GM06990 (cell line): ENCODE measurements at regions not wholly inside any gene's neighbourhood (a gene's known extent, or its start where the extent isn't known, plus 50 kb on each side); places are given as distances from the start of the nearest gene placed in this dataset.
"Not testable (repeated sequence)": the region's sequence is repeated elsewhere in the genome, so short reads cannot be mapped to it uniquely, and the experiment has no call there.

ENCODE experiments used
- DNase-seq: peaks from one replicate; pipeline ENCODE4 v3.0.0-alpha.2; 2011; ENCODE audit not compliant: insufficient read length; ENCODE audit errors: extremely low read depth
- H3K27me3 ChIP-seq: replicated peaks from 2 replicates; pipeline ENCODE4 v1.6.0; 2011; ENCODE audit warnings: low read length; ENCODE audit not compliant: control insufficient read depth, insufficient read depth
- H3K36me3 ChIP-seq: 2 replicates; pipeline ENCODE4 v1.5.1; 2011; ENCODE audit warnings: low read length; ENCODE audit not compliant: control insufficient read depth, insufficient read depth
- H3K4me3 ChIP-seq: replicated peaks from 2 replicates; pipeline ENCODE4 v1.5.1; 2011; ENCODE audit warnings: low read depth, mild to moderate bottlenecking, control low read depth, low read length
- TF ChIP-seq, protein P1 (sequence below): IDR thresholded peaks from 2 replicates; pipeline ENCODE4 v1.5.1; 2011; ENCODE audit warnings: low read length, control low read depth, mild to moderate bottlenecking, inconsistent platforms; ENCODE audit not compliant: insufficient read depth, poor library complexity, severe bottlenecking

DNA sequence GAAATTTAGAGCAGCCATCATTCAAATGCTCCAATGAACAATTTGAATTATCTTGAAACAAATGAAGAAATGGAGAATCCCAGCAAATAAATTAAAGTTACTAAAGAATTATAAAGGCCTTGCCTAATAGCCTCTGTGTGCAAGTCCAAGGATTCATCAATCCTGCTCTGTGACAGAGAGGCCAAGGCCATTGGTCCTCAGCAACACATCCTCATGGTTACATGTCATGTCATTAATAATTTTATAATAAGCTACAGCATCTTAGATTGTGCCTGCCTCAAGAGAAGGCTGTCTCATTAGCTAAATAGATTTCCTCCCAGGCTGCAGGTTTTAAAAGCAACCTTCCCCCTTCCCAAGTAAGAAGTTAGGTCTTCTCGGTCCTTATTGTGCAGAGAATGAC is 611.6 kb downstream of the FBXO15 start:
- Histone ChIP-seq H3K27me3 (no peaks in the 10 kb centered on the region), H3K36me3 (no peaks in the 10 kb centered on the region), H3K4me3 (no peak overlapping the region)
- TF ChIP-seq, protein P1, sequence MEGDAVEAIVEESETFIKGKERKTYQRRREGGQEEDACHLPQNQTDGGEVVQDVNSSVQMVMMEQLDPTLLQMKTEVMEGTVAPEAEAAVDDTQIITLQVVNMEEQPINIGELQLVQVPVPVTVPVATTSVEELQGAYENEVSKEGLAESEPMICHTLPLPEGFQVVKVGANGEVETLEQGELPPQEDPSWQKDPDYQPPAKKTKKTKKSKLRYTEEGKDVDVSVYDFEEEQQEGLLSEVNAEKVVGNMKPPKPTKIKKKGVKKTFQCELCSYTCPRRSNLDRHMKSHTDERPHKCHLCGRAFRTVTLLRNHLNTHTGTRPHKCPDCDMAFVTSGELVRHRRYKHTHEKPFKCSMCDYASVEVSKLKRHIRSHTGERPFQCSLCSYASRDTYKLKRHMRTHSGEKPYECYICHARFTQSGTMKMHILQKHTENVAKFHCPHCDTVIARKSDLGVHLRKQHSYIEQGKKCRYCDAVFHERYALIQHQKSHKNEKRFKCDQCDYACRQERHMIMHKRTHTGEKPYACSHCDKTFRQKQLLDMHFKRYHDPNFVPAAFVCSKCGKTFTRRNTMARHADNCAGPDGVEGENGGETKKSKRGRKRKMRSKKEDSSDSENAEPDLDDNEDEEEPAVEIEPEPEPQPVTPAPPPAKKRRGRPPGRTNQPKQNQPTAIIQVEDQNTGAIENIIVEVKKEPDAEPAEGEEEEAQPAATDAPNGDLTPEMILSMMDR = no peak
- DNase-seq = no peak

DNA sequence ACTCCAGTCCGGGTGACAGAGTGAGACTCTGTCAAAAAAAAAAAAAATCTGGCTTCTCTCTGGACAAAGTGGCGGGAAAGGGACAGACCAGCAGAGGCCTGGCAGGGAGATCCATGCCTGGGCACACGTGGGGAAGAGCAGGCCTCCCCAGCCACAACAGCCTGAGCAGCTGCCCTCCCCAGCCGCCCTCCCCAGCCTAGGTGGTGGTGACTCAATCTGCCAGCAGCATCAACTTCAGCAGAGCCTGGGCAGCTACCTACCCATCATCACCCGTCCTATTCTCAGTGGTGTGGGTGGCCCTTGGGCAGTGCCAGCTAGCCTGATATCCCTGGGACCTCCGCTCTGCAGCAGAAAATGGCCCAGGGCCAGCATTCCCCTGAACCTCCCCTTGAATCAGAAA is 612.4 kb downstream of the FBXO15 start:
- TF ChIP-seq, protein P1 = no peak
- no peaks in the 10 kb centered on the region for H3K27me3 ChIP-seq
- H3K36me3 ChIP-seq = no peaks in the 10 kb centered on the region
- H3K4me3 ChIP-seq = no peak overlapping the region
- DNase-seq = no peak

DNA sequence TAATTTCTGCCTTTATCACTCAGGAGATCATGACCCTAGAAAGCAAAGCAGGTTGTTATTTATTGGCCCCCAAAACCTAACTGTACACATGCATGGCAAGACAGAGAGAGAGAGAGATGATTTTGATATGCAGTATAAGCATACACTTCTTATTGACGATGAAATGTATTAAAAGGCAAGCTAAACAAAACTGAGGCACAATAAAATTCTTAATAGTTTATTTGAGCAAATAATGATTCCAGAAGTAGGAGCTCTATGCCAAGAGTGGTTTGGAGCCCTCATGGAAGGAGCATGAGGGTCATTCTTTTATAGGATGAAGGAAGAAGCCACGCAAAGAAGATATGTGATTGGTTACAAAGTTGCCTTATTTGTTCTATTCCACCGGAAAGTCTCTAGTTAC is 616.0 kb downstream of the FBXO15 start:
- Histone ChIP-seq H3K27me3 (no peaks in the 10 kb centered on the region), H3K36me3 (no peaks in the 10 kb centered on the region), H3K4me3 (no peak overlapping the region)
- no peak for DNase-seq
- TF ChIP-seq, protein P1 = no peak

DNA sequence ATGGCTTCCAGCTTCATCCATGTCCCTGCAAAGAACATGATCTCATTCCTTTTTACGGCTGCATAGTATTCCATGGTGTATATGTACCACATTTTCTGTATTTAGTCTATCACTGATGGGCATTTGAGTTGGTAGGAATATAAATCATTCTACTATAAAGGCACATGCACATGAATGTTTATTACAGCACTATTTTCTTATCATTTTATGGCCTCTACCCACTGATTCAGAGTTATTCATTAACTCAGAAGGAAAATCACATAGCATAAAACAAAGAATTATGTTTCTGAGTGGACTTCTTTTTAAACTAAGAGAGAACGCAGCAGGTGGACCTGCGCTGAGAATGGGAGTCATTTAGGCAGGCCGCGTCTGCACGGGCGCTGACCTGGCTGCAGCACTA is 619.6 kb downstream of the FBXO15 start:
- Histone ChIP-seq H3K4me3 (no peak overlapping the region), H3K36me3 (no peaks in the 10 kb centered on the region), H3K27me3 (no peaks in the 10 kb centered on the region)
- TF ChIP-seq, protein P1 = no peak
- no peak for DNase-seq

DNA sequence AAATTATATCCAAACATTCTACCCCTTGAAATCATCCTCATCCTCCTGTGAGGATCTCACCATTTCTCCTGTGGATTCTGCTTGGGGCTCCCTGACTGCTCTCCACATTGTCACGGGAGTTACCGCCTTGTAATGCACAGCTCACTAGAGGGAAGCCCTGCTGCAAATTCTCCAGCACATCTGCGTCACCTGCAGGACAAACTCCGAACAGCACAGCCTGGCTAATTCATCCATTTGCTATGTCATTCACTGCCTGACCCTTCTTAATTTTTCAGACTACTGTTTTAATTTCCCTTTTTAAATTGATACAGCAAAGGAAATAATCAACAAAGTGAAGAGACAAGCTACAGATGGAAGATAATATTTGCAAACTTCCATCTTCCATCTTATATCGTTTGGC is 627.4 kb downstream of the FBXO15 start:
- Histone ChIP-seq H3K27me3 (no peaks in the 10 kb centered on the region), H3K4me3 (no peak overlapping the region), H3K36me3 (no peaks in the 10 kb centered on the region)
- DNase-seq = no peak
- TF ChIP-seq, protein P1 = no peak

DNA sequence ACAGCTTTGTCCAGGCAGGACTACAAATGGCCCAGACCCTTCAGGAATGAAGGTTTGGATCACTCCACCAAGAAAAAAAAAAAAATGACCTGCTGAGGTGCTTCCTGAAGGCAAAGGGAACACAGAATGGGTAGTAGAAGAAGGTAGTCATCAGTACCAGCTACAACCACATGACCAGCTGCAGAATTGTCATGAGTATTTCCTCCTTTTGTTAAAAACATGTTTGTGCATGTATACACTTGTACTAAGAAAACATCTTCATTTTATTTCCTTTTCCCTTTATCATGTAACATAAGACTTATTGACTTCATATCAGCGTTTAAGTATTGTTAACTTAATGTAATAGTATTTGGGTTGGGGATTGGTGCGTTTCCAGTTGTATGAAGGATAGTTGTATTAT is 631.6 kb downstream of the FBXO15 start:
- not testable (repeated sequence) for H3K4me3 ChIP-seq, DNase-seq, H3K27me3 ChIP-seq, H3K36me3 ChIP-seq
